GM18511 (cell line): ENCODE measurements at regions not wholly inside any gene's neighbourhood (a gene's known extent, or its start where the extent isn't known, plus 50 kb on each side); places are given as distances from the start of the nearest gene placed in this dataset.
"Not testable (repeated sequence)": the region's sequence is repeated elsewhere in the genome, so short reads cannot be mapped to it uniquely, and the experiment has no call there.

Source experiments
- ATAC-seq: cut with Tn5 transposase; IDR thresholded peaks from one replicate; pipeline ENCODE4 v1.9.1; 2021; ENCODE audit warnings: mild to moderate bottlenecking, moderate library complexity; ENCODE audit not compliant: unreplicated experiment

DNA sequence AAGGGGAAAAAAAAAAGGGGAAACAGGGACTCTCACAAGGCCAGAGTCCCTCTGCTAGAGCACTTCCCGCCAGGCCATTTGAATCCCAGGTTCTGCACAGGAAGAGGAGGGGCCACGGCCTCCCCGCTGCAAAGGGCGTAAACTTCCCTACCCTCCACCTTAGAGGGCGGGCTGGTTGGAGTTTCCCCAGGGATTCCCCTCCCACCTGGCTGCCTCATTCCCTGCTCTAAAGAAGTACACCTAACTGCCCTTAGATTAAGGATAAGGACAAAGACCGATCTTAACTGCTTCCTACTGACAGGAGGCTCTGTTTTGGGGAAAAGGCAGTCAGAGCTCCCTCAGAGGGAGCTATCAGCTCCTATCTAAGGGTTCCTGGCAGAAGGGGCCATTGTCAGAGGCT, 102.0 kb upstream of the ARMC3 start:
- ATAC-seq: no peak

DNA sequence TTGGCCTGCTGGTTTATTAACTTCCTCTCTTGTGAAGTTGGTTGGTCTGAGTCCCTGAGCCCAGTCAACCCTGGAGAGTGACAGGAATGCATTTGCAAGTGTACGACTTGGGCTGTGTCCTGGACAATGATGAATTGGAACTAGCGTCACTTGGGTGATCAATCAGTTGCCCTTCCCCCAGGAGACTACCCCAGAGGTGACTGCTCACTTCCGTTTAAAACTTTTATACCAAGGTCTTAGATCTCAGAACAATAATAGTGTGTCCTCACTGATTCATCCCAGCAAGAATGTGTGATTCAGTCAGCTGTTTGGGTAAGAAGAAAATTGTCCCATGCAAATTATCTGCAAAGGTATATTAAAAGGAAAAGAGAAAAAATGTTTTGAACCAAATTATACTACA, 102.9 kb upstream of the ARMC3 start:
- no peak for ATAC-seq

DNA sequence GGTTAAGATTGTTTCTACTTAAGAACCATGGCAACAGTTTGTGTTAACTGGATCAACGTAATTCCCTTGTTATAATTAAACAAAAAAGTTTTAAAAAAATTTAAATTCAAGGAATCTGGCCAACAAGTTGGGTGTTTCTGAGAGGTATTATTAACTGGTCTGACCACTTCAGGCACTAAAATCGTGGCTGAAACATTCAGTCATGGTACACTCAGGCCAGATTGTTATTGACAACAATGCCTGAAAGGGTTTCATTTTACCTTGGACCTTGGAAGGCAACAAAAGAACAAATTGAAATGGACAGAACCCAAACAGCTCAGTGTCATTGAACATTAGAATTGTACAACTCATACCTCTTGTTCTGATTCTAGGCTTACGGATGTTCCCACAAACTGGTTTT, 103.3 kb upstream of the ARMC3 start:
- no peak for ATAC-seq

DNA sequence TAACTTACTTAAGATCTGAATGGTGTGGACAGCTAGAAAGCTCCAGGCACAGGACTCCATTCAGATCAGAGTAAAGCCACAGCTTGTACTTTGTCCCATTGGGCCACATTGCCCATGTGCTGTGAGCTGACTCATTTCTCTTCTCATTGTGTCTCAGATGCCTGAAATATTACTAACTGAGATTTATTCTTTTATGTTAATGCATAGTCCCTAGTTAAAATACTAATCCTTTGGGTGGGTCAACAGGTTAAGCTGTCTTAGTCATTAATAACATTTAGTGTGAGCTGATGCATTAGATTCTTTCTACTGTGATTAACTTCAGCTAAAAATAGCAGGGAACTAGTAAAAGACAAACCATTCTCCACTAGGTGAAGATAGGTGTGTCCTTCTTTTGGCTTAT, 104.7 kb upstream of the ARMC3 start:
- ATAC-seq: peak; percentile 84

DNA sequence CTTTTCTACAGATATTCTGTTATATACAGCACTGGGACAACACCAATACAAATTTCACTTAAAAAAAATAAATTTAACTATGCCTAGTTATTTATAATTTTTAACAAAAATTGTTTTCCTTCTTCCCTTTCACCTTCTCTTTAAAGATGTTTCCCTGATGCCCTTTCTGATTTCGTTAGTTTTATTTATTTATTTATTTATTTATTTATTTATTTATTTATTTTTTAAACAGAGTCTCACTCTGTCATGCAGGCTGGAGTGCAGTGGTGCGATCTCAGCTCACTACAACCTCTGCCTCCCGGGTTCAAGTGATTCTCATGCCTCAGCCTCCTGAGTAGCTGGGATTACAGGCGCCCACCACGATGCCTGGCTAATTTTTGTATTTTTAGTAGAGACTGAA, 105.9 kb upstream of the ARMC3 start:
- ATAC-seq: not testable (repeated sequence)

DNA sequence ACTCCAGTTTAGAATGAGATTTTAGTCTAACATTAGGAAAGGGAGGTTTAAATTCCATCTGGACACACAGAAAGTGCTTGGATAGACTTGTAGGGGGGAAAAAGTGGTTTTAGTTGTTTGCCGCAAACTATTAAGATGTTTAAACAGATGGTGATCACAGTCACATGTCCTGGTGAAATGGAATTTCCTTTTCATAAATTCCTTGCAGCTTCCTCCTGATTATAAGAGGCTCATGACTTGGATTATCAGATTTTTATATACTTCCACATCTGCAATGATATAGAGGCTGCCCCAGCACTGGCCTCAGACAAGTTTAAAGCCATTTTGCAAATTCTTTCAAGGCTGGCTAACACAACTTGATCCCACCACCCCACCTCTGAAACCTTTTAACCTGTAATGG, 106.4 kb upstream of the ARMC3 start:
- ATAC-seq: no peak

DNA sequence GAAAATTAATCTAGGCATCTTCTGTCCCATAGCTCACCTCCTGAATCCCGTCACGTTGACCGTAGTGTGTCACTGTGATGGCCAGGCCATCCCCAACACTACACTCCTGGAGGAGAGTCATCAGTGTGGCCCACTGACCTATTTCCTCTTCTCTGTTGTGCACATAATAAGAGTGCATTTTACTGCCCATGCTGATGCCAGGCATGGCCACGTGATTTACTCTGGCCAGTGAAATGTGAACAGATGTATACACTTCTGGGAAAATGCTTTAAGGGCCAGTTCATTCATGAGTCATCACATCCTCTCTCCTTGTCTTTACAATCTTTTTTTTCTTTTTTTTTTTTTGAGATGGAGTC, 101.9 kb upstream of the PIP4K2A start:
- ATAC-seq: peak; percentile 46

DNA sequence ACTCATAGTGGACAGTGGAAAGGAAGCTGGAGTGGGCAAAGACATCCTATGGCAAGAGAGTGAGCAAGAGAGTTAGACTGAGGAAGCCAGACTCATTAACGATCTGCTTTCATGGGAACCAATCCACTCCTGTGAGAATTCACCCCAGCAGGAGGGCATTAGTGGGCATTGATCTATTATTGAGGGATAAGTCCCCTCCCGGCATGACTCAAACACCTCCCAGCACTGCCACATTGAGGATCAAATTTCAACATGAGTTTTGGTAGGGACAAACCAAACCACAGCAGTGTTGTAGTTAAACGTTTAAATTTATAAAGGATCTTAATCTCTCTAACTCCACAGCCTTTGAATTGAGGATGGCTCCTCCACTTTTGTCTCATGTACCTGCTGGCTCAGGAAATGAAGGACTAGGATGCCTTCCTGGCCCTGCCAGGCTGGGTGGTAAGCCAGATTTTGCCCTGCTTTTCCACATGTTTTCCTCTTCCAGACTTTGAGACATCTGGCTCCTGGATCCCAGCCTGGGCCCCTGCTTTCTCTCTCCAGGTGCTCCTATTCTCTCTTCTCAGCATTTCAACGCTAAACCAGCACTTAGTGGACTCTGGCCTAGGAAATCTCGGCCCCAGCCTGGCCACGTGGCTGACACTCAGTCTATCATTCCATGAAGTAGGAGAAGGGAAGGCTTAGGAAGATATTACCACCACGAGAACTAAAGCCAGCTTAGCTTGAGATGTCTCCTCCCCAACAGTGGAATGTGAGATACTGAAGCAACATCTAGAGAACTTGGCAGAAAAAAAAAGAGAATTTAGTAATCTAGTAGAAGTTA, 96.5 kb upstream of the PIP4K2A start:
- no peak for ATAC-seq

DNA sequence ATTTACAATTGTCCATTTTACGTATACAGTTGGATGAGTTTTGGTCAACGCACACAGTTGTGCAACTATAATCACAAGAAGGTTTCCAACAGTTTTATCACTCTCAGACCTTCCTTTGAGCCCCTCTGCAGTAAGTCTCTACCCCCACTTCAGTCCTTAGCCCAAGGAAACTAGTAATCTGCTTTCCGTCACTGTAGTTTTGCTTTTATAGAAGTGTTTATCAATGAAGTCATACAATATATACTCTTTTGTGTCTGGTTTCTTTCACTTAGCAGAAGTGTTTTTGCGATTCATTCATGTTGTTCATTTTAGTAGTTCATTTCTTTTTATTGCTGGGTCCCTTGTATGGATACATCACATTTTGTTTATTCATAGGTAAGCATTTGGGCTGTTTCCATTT, 92.9 kb upstream of the PIP4K2A start:
- ATAC-seq: no peak

DNA sequence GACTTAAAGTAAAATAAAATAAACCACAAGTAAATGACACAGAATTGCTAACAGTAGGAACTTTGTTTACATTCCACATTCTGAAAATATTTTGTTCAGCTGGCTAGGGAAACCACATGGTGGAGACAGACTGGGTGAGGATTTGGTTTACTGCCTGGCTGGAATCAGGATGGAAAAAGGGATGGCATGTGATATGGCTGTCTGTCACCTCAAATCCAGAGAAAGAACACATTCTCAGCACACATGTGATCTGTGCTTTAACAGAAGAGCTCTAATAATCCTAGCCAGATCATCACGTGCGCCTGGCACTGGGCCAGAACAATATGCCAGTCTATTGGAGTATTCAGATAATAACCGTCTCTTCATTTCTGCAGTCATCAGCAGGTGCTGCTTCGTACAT, 90.9 kb upstream of the PIP4K2A start:
- ATAC-seq: no peak

DNA sequence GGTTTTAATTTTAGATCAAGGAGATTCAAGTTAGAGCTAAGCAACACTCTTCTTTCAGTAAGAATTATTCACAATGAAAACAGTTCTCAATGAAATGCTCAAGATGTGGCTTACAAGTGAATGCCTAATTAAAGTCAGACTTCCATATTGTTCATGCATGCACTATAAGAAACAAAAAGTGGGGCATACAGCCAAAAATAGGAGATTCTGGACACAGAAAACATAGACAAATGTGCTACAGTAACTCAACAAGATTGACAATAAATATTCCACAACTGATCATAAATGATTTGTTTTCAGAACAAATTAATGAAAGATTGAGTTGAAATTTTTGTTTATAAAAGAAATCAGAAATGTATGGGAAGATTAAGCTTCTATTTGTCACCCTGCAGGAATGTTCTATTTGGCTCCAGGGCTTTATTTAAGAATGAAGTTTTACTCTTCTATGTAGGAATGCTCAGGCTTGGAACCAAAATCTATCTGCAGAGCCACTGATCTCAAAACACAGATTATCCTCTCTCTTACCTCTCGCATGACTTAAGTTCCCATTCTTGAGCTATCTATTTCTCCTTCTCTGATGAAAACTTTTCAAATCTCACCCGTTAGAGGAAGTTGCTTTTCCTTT, 89.0 kb upstream of the PIP4K2A start:
- ATAC-seq: no peak

DNA sequence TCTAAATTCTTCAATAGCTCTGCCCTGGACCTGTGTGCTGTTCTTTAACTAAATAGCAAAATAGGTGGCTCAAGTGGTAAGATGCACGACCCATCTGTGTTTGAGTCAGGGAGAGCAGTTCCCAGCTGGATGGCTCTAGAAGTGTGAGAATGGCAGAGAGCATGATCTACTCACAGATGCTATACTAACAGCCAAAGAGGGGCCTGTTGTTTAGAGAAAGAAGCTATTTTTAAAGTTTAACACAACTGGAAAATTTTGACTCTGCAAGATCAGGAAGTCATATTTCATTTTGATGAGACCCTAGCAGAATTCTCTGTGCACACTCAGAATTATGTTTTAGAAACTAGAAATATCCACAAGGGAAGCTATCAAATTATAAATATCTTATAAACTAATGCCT, 87.4 kb upstream of the PIP4K2A start:
- ATAC-seq: no peak

DNA sequence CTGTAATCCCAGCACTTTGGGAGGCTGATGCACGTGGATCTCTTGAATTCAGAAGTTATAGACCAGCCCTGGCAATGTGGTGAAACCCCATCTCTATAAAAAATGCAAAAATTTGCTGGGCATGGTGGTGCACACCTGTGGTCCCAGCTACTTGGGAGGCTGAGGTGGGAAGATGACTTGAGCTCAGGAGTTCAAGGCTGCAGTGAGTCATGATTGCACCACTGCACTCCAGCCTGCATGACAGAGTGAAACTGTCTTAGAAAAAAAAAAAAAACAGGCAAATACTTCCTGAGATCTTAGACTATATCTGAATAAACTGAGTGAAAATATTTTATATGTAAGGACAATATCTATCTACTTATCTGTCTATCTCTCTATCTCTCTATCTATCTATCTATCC, 83.4 kb upstream of the PIP4K2A start:
- not testable (repeated sequence) for ATAC-seq

DNA sequence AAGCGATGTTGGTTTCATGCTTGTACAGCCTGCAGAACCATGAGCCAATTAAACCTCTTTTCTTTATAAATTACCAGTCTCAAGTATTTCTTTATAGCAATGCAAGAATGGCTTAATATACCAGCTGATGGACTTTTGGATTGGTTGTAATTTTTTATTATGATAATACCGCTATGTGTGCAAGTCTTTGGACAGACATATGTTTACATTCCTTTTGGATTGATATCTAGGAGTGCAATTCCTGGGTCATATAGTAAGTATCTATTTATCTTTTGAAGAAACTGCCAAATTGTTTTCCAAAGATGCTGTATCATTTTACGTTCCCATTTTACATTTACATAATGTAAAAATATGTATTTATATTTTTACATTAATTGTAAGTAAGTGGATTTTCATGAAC, 81.2 kb upstream of the PIP4K2A start:
- no peak for ATAC-seq

DNA sequence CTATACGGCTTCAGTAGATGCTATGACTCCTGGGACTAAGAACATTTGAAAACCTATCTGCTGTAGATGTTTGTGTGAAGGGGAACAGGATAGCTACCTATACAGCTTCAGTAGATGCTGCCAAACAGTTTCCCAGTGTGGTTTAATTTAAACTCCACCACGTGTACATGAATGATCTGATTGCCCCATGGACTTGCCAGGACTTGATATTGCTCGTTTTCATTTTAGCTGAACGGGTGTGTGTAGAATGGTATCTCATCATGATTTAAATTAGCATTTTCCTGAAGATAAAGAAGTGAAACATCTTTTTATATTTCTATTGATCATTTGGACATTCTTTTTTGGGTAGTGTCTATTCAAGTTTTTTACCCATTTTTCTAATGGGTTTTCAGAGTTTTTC, 77.8 kb upstream of the PIP4K2A start:
- no peak for ATAC-seq

DNA sequence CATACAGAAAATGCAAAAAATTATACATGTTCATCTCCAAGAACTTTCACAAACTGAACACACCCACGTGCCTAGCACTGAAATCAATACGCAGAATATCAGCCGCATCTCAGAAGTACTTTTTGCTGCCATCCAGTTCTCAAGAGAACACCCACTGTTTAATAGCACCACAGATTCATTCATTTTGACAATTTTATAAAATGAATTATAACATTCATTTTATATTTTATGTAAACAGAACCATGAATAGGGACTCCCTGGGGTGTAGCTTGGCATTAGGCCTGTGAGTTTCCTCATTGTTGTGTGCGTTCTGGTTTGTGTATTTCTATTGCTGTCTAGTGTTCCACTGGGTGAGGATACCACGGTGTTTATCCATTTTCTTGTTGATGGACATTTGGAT, 77.3 kb upstream of the PIP4K2A start:
- no peak for ATAC-seq

DNA sequence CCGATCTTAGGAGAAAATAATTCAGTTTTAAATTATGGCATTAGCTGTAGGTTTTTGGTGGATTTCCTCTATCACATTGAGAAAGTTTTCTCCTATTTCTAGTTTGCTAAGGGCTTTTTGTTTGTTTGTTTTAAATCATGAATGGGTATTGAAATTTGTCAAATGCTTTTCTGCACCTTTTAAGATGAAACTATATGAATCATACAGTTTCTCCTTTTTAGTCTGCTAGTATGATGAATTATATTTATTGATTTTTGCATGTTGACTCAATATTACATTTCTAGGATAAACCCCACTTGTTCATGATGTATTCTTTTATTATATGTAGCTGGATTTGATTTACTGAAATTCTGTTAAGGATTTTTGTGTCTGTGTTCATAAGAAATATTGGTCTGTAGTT, 70.3 kb upstream of the PIP4K2A start:
- ATAC-seq: no peak

DNA sequence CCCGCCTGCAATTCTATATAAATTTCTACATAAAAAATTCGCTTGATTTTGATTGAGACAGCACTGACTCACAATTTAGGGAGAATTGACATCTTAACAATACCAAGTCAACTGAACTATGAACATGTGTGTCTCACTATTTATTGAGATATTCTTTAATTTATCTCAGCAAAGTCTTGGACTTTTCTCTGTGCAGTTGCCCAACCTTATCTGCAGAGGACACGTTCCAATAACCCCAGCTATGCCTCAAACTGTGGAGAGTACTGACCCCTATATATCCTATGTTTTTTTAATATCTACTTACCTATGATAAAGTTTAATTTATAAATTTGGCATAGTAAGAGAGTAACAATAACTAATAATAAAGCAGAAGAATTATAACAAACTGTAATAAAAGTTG, 69.4 kb upstream of the PIP4K2A start:
- no peak for ATAC-seq

DNA sequence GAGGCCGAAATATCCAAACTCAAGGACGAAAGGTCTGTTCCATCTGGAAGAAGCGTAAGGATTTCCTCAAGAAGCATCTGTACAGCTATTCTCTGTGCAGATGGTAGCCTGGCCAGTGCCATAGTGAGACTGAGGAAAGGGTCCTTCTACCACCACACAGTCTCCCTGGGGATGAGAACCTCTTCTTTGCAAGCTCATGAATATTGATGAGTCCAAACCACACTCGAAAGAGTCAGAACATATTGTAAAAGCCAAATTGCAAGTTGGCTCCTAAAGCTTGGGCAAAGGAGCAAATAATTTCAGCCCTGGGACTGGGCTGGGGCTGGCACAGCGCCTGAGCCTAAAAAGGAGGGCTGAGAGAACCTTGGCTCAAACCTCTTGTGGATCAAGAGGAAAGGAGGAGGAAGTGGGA, 66.1 kb upstream of the PIP4K2A start:
- ATAC-seq: no peak

DNA sequence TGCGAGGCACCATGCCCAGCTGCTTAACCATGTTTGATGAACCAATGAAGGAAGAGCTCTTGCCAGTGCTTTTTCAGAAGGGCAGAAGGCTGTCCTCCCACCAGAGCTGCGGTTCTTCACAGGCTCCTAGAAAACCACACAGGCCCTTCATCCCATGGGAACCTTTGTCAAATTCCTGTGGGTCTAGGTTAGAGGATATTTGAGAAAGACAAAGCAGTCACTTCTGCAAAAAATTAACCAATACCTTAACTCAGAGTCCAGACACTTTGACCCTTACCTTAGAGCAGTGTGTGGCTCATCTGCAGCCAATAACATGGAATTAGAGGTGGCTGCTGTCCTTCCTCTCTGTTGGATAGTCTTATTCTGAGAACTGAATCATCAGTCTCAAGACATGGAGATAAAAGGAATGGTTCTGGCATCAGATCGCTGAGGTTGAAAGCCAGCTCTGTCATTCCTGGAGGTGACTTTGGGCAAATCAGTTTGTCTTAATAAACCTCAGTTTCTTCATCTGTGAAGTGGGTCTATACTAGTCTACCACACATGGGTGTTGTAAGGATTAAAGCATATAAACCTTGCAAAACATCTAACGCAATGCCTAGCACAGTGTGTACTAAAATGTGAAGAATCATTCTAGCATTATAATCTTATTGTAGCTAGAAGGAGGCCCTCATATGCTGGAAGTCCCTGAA, 65.1 kb upstream of the PIP4K2A start:
- no peak for ATAC-seq

DNA sequence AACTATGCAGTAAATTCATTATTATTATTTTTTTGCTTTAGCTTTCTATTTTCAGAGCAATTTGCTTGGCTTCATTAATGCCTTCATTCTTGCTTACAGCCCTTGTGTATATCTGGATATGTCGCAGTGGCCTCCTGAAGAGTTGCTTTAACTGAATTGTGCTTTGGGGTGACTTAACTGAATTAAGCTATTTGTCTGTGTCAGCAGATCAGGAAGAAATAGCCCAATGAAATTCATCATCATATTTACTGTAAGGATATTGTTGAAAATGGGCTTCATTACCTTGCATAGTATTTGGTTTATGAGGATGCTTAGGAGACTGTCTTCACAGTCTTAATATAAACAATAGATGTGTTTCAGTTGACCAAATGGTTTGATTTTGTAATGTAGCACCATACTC, 59.7 kb upstream of the PIP4K2A start:
- ATAC-seq: no peak

DNA sequence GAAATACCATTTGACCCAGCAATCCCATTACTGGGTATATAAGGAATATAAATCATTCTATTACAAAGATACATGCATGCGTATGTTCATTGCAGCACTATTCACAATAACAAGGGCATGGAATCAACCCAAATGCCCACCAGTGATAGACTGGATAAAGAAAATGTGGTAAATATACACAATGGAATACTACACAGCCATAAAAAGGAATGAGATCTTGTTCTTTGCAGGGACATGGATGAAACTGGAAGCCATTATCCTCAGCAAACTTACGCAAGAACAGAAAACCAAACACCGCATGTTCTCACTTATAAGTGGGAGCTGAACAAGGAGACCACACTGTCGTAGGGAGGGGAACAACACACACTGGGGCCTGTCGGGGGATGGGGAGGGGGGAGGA, 57.3 kb upstream of the PIP4K2A start:
- ATAC-seq: not testable (repeated sequence)
